Endothelial cell (in vitro differentiated cells): ENCODE measurements at regions not wholly inside any gene's neighbourhood (a gene's known extent, or its start where the extent isn't known, plus 50 kb on each side); places are given as distances from the start of the nearest gene placed in this dataset.
"Not testable (repeated sequence)": the region's sequence is repeated elsewhere in the genome, so short reads cannot be mapped to it uniquely, and the experiment has no call there.

Experiments
- DNase-seq: peaks from one replicate; pipeline ENCODE4 v3.0.0; 2021; ENCODE audit warnings: low spot score
- H3K27ac Mint-ChIP-seq: one replicate; pipeline ENCODE4 v1.8.0; 2021; ENCODE audit warnings: mixed read lengths, inconsistent platforms; ENCODE audit not compliant: unreplicated experiment
- H3K27me3 Mint-ChIP-seq: one replicate; pipeline ENCODE4 v1.8.0; 2021; ENCODE audit warnings: mild to moderate bottlenecking, moderate library complexity, mixed read lengths, inconsistent platforms; ENCODE audit not compliant: unreplicated experiment
- H3K36me3 Mint-ChIP-seq: one replicate; pipeline ENCODE4 v1.8.0; 2021; ENCODE audit warnings: mild to moderate bottlenecking, low read depth, mixed read lengths, inconsistent platforms; ENCODE audit not compliant: unreplicated experiment
- H3K4me1 Mint-ChIP-seq: one replicate; pipeline ENCODE4 v1.8.0; 2021; ENCODE audit warnings: mild to moderate bottlenecking, mixed read lengths, inconsistent platforms; ENCODE audit not compliant: unreplicated experiment
- H3K4me3 Mint-ChIP-seq: one replicate; pipeline ENCODE4 v1.8.0; 2021; ENCODE audit warnings: mild to moderate bottlenecking, mixed read lengths, inconsistent platforms; ENCODE audit not compliant: unreplicated experiment
- H3K9me3 Mint-ChIP-seq: one replicate; pipeline ENCODE4 v1.8.0; 2021; ENCODE audit warnings: mixed read lengths, inconsistent platforms; ENCODE audit not compliant: unreplicated experiment
- TF ChIP-seq, protein P1 (sequence below): fragments of 200-600 bp; sonication (generic); IDR thresholded peaks from one replicate; pipeline ENCODE4 v1.5.0; 2021; ENCODE audit warnings: antibody characterized with exemption; ENCODE audit not compliant: unreplicated experiment

DNA sequence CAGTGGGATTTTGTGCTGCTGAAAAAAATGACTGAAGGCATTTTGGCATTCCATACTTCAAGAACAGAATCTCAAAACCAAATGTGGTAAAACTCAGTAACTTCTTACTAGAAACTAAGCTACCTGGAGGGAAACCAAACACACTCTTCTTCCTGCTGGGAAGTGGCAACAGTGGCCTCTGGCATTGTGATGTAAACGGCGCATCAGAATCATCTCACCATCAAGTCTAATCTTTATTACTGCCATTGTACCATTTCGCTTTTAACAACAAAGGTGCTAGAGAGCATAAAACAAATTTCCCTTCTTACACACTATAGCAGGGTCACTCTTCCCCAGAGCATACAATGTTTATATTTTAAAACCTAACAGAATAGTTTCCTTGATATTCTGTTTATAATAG is 101.6 kb upstream of the CEP162 start:
- no peak overlapping the region for H3K4me3 Mint-ChIP-seq
- H3K27me3 Mint-ChIP-seq = no peaks in the 10 kb centered on the region

DNA sequence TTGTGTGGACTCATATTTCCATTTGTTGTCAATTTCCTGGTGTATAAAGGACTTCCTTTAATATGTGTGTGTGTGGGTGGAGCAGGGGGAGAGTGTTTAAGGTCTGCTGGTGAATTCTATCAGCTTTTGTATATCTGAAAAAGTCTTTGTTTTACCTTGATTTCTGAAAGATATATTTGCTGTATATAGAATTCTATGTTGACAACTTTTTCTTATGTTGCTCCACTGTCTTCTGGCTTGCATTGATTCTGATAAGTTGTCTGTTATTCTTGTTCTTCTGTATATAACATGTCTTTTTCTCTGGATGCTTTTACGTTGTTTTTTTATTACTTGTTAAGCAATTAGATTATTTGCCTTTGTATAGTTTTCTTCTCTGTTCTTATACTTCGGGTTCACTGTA is 90.0 kb upstream of the CEP162 start:
- Mint-ChIP-seq H3K27me3 (no peaks in the 10 kb centered on the region), H3K36me3 (peaks cover 3% of the 10 kb centered on the region), H3K4me3 (no peak overlapping the region), H3K9me3 (no peaks in the 10 kb centered on the region), H3K27ac (no peak overlapping the region), H3K4me1 (peaks cover 29% of the 10 kb centered on the region)
- TF ChIP-seq, protein P1, sequence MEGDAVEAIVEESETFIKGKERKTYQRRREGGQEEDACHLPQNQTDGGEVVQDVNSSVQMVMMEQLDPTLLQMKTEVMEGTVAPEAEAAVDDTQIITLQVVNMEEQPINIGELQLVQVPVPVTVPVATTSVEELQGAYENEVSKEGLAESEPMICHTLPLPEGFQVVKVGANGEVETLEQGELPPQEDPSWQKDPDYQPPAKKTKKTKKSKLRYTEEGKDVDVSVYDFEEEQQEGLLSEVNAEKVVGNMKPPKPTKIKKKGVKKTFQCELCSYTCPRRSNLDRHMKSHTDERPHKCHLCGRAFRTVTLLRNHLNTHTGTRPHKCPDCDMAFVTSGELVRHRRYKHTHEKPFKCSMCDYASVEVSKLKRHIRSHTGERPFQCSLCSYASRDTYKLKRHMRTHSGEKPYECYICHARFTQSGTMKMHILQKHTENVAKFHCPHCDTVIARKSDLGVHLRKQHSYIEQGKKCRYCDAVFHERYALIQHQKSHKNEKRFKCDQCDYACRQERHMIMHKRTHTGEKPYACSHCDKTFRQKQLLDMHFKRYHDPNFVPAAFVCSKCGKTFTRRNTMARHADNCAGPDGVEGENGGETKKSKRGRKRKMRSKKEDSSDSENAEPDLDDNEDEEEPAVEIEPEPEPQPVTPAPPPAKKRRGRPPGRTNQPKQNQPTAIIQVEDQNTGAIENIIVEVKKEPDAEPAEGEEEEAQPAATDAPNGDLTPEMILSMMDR = no peak
- DNase-seq = no peak

More for the DNA sequence above, 101.6 kb upstream of the CEP162 start:
- TF ChIP-seq, protein P1 = no peak
- H3K4me1 Mint-ChIP-seq = peaks cover 2% of the 10 kb centered on the region
- H3K27ac Mint-ChIP-seq = no peak overlapping the region
- no peak for DNase-seq
- no peaks in the 10 kb centered on the region for H3K9me3 Mint-ChIP-seq
- no peaks in the 10 kb centered on the region for H3K36me3 Mint-ChIP-seq

DNA sequence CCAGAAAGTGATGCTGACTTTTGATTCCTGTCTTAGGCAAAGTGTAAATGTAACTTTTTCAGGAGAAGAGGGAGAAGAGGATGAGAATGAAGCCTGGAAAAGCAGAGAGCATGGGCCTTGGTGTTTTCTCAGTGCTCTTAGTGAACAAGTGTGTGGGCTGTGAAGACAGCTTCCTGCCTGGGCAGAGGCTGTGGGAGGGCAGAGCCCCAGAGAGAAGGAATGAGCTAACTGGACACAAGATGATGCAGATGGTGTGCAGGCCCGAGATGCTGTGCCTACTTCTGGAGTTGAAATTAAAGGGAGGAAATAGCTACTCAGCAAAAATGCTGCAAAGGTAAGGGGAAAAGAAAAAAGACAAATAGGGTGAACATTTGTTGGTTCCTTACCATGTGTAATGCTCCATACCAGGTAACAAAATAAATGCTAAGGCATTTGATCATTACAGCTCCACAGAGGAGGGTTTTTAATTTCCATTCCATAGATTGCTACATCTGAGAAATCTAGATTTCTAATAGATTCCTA is 87.0 kb upstream of the CEP162 start:
- no peak for DNase-seq
- peaks cover 3% of the 10 kb centered on the region for H3K36me3 Mint-ChIP-seq
- no peak overlapping the region for H3K4me3 Mint-ChIP-seq
- H3K4me1 Mint-ChIP-seq = peaks cover 31% of the 10 kb centered on the region
- H3K27ac Mint-ChIP-seq = no peak overlapping the region
- no peaks in the 10 kb centered on the region for H3K9me3 Mint-ChIP-seq
- H3K27me3 Mint-ChIP-seq = no peaks in the 10 kb centered on the region
- TF ChIP-seq, protein P1 = no peak

DNA sequence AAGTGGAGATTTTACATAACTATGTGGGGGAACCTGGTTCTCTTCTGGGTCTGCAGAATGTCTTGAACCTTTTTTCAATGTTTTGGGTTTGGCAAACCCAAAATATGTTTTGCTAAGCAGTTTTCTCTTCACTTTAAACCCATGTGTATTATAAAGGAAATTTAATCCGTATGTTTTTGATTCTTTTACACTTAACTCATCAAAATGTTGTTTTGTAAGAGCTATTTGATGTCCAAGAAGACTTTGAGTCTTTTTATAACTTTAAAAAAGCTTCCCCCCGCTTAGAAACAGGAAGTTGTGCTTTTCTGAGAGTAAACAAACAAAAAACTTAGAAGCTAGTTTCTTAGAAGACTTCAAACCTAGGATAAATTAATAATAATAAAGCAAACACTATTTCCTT is 81.9 kb upstream of the CEP162 start:
- Mint-ChIP-seq H3K4me3 (no peak overlapping the region), H3K27ac (no peak overlapping the region), H3K9me3 (no peaks in the 10 kb centered on the region), H3K27me3 (no peaks in the 10 kb centered on the region), H3K4me1 (peaks cover 19% of the 10 kb centered on the region), H3K36me3 (peaks cover 2% of the 10 kb centered on the region)
- TF ChIP-seq, protein P1 = no peak
- no peak for DNase-seq

DNA sequence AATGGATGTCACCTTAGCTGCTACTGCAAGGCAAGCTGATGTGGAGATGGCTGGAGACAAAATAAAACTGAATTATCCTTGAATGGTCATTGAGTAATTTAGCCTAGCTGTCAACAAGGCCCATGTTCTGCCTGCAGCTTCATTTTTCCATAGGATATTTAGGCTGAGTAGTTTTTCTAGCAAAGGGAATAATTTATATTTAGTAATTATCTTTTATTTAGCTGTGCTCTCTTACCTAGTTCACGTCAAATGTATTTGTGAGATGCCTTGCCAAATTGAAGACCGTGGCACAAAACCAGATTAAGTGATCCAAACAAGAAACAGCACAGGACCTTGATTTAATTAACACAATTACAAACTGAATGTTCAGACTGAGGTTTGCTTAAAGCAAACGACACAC is 77.4 kb upstream of the CEP162 start:
- H3K36me3 Mint-ChIP-seq = no peaks in the 10 kb centered on the region
- no peaks in the 10 kb centered on the region for H3K9me3 Mint-ChIP-seq

DNA sequence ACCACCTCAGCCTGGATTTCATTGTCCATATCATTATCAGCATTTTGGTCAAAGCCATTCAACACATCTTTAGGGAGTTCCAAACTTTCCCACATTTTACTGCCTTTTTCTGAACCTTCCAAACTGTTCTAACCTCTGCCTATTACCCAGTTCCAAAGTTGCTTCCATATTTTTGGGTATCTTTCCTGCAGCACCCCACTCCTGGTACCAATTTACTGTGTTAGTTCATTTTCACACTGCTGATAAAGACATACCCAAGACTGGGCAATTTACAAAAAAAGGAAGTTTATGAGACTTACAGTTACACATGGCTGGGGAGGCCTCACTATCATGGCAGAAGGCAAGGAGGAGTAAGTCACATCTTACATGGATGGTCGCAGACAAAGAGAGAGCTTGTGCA is 63.6 kb upstream of the CEP162 start:
- H3K36me3 Mint-ChIP-seq, H3K4me3 Mint-ChIP-seq, H3K4me1 Mint-ChIP-seq, DNase-seq, H3K27ac Mint-ChIP-seq, H3K27me3 Mint-ChIP-seq: not testable (repeated sequence)
- peaks cover 16% of the 10 kb centered on the region for H3K9me3 Mint-ChIP-seq

More for the DNA sequence above, 77.4 kb upstream of the CEP162 start:
- no peak for DNase-seq
- Mint-ChIP-seq H3K27me3 (peaks cover 2% of the 10 kb centered on the region), H3K4me3 (no peak overlapping the region), H3K4me1 (no peaks in the 10 kb centered on the region), H3K27ac (no peak overlapping the region)
- TF ChIP-seq, protein P1 = no peak
